AG09309 (cell line): ENCODE measurements at regions not wholly inside any gene's neighbourhood (a gene's known extent, or its start where the extent isn't known, plus 50 kb on each side); places are given as distances from the start of the nearest gene placed in this dataset.
A peak's percentile ranks its signal among the peaks of the same experiment; 100 is the strongest.

ENCODE experiments used
- DNase-seq: peaks from one replicate; pipeline ENCODE4 v3.0.0-alpha.2; 2010; ENCODE audit warnings: low read depth
- H3K4me3 ChIP-seq: 2 replicates; pipeline ENCODE4 v1.5.1; 2011; ENCODE audit warnings: mild to moderate bottlenecking, low read depth, low read length, moderate library complexity; ENCODE audit not compliant: control insufficient read depth
- CTCF ChIP-seq: IDR thresholded peaks from 2 replicates; pipeline ENCODE4 v1.5.1; 2011; ENCODE audit warnings: mild to moderate bottlenecking, low read depth, low read length, inconsistent platforms; ENCODE audit not compliant: insufficient read depth, control insufficient read depth; ENCODE audit errors: missing control alignments

GRCh38 chr6:147676495-147677199 is 168.2 kb downstream of the SAMD5 start:
- H3K4me3 ChIP-seq: no peak overlapping the region
- TF ChIP-seq CTCF: no peak
- DNase-seq: no peak

GRCh38 chr6:147677647-147678046 is 169.2 kb downstream of the SAMD5 start:
- TF ChIP-seq CTCF: no peak
- H3K4me3 ChIP-seq: no peak overlapping the region
- no peak for DNase-seq

- H3K4me3 ChIP-seq: no peak overlapping the region
- no peak for TF ChIP-seq CTCF
- no peak for DNase-seq
Observed at GRCh38 chr6:147678253-147678652, 169.8 kb downstream of the SAMD5 start.

GRCh38 chr6:147684906-147685305 is 176.4 kb downstream of the SAMD5 start:
- TF ChIP-seq CTCF: no peak
- no peak overlapping the region for H3K4me3 ChIP-seq
- DNase-seq: peak; percentile 13

GRCh38 chr6:147689398-147689797 is 180.9 kb downstream of the SAMD5 start:
- DNase-seq: no peak
- no peak for TF ChIP-seq CTCF
- H3K4me3 ChIP-seq: no peak overlapping the region

GRCh38 chr6:147691446-147691845 is 183.0 kb downstream of the SAMD5 start:
- TF ChIP-seq CTCF: no peak
- DNase-seq: no peak
- no peak overlapping the region for H3K4me3 ChIP-seq
